HepG2 (cell line): ENCODE measurements at regions not wholly inside any gene's neighbourhood (a gene's known extent, or its start where the extent isn't known, plus 50 kb on each side); places are given as distances from the start of the nearest gene placed in this dataset.
"Not testable (repeated sequence)": the region's sequence is repeated elsewhere in the genome, so short reads cannot be mapped to it uniquely, and the experiment has no call there.

ENCODE experiments used
- ATAC-seq: fragments of 200-7000 bp; cut with Tn5 transposase; 3 replicates; pipeline ENCODE4 v1.9.1; 2020; ENCODE audit warnings: mild to moderate bottlenecking, moderate library complexity
- BruUV-seq: library from RNA; stranded (reverse); fragments of 400-500 nt; replicated peaks from 2 replicates; lab custom pipeline; 2021; lab: Mats Ljungman, UMichigan
- CTCF ChIA-PET: fragments of 300-600 bp; formaldehyde crosslinking; extraction: SDS; loops from one replicate; lab custom pipeline; 2021; ENCODE audit warnings: low total read pairs, inconsistent platforms, low intra/inter-chr PET ratio; lab: Yijun Ruan, JAX
- POLR2A ChIA-PET: fragments of 350-600 bp; sonication (Branson Sonifier 250); formaldehyde crosslinking; loops from one replicate; lab custom pipeline; 2020; ENCODE audit warnings: antibody characterized with exemption, inconsistent platforms; lab: Yijun Ruan, JAX
- DNase-seq: peaks from one replicate; pipeline ENCODE4 v3.0.0-alpha.2; 2015; ENCODE audit warnings: low spot score
- FAIRE-seq: peaks from 3 replicates; lab custom pipeline; 2011; peaks lifted over from hg19 to GRCh38; lab: Jason Lieb, UNC
- H2AFZ ChIP-seq: one replicate; pipeline ENCODE4 v1.6.1; 2011; ENCODE audit warnings: low read length, inconsistent platforms
- H3K27ac ChIP-seq: fragments of 300-600 bp; 3 replicates; pipeline ENCODE4 v1.8.0; 2011; ENCODE audit warnings: mixed run types, mild to moderate bottlenecking, mixed read lengths, low read length, inconsistent platforms; ENCODE audit not compliant: insufficient read depth; ENCODE audit errors: extremely low read length
- H3K27me3 ChIP-seq, 2 experiments: fragments of 200-600 bp in 1 of 2; 2 replicates in 1 of 2; 3 replicates in 1 of 2; pipeline versions ENCODE4 v1.6.0 to v1.8.0; 2011; ENCODE audit warnings: low read length in 2 of 2, mild to moderate bottlenecking in 2 of 2, moderate library complexity in 2 of 2, inconsistent platforms in 1 of 2; ENCODE audit not compliant: insufficient read depth in 2 of 2, control insufficient read depth in 1 of 2
- H3K36me3 ChIP-seq, 2 experiments: fragments of 200-600 bp in 1 of 2; replicated peaks in 1 of 2; 2 replicates in 1 of 2; 3 replicates in 1 of 2; pipeline versions ENCODE4 v1.5.1 to v1.8.0; 2011; ENCODE audit warnings: low read length in 2 of 2, inconsistent platforms in 1 of 2; ENCODE audit not compliant: insufficient read depth in 2 of 2, control insufficient read depth in 1 of 2
- H3K4me1 ChIP-seq: 2 replicates; pipeline ENCODE4 v1.5.1; 2012; ENCODE audit warnings: low read length, inconsistent platforms; ENCODE audit not compliant: insufficient read depth
- H3K4me2 ChIP-seq: 2 replicates; pipeline ENCODE4 v1.6.0; 2011; ENCODE audit warnings: low read depth, low read length, inconsistent platforms
- H3K4me3 ChIP-seq, 3 experiments: fragments of 200-600 bp in 1 of 3; sonication (generic), shearing (Covaris generic) in 1 of 3; replicated peaks in 1 of 3; 2 replicates each; pipeline ENCODE4 v1.5.1; 2011 to 2016; ENCODE audit warnings: low read length in 3 of 3, inconsistent platforms in 2 of 3, low read depth in 2 of 3, mild to moderate bottlenecking in 2 of 3, control low read depth in 1 of 3, mixed read lengths in 1 of 3; ENCODE audit not compliant: insufficient read depth in 1 of 3
- H3K79me2 ChIP-seq: one replicate; pipeline ENCODE4 v1.6.1; 2011; ENCODE audit warnings: low read length, inconsistent platforms; ENCODE audit not compliant: insufficient read depth
- H3K9ac ChIP-seq: 2 replicates; pipeline ENCODE4 v1.6.0; 2011; ENCODE audit warnings: mild to moderate bottlenecking, low read depth, low read length, inconsistent platforms; ENCODE audit not compliant: insufficient read depth
- H3K9me3 ChIP-seq: 2 replicates; pipeline ENCODE4 v1.5.1; 2012; ENCODE audit warnings: mild to moderate bottlenecking, low read length
- H4K20me1 ChIP-seq: 2 replicates; pipeline ENCODE4 v1.6.0; 2011; ENCODE audit warnings: inconsistent platforms, mild to moderate bottlenecking, low read length, moderate library complexity; ENCODE audit not compliant: insufficient read depth
- CCAR2 ChIP-seq: fragments of 200-400 bp; formaldehyde crosslinking; optimal IDR thresholded peaks from 2 replicates; pipeline ENCODE3; 2018; ENCODE audit warnings: low read depth, mild to moderate bottlenecking, low read length, moderate library complexity
- GTF3A ChIP-seq: sonication (generic); formaldehyde crosslinking; conservative IDR thresholded peaks from 2 replicates; pipeline ENCODE4 v1.4.0; 2020; ENCODE audit warnings: mild to moderate bottlenecking, missing genetic modification reagents
- HMG20B ChIP-seq: conservative IDR thresholded peaks from 2 replicates; pipeline ENCODE4 v1.6.1; 2016; ENCODE audit warnings: missing genetic modification reagents, missing compliant biosample characterization
- HNF1B ChIP-seq: sonication (generic); formaldehyde crosslinking; IDR thresholded peaks from 2 replicates; pipeline ENCODE4 v1.5.1; 2020; ENCODE audit warnings: mild to moderate bottlenecking, moderate library complexity, missing genetic modification reagents
- HOMEZ ChIP-seq: IDR thresholded peaks from 2 replicates; pipeline ENCODE4 v1.6.1; 2016; ENCODE audit warnings: low read depth
- NKX3-1 ChIP-seq: sonication (generic); formaldehyde crosslinking; IDR thresholded peaks from 2 replicates; pipeline ENCODE4 v1.5.0; 2020; ENCODE audit warnings: missing genetic modification reagents
- NR1H2 ChIP-seq: sonication (generic); formaldehyde crosslinking; IDR thresholded peaks from 2 replicates; pipeline ENCODE4 v1.8.1; 2022; ENCODE audit warnings: low read depth, missing genetic modification reagents, borderline replicate concordance
- RELA ChIP-seq: sonication (generic); formaldehyde crosslinking; IDR thresholded peaks from 2 replicates; pipeline ENCODE4 v1.4.0; 2020; ENCODE audit warnings: missing genetic modification reagents
- RFXANK ChIP-seq: IDR thresholded peaks from 2 replicates; pipeline ENCODE4 v1.6.1; 2016
- ZNF574 ChIP-seq: sonication (generic); formaldehyde crosslinking; IDR thresholded peaks from 2 replicates; pipeline ENCODE4 v1.4.0; 2020; ENCODE audit warnings: missing genetic modification reagents
- WGBS: methylation state at CpG from one replicate; pipeline ENCODE4 v1.1.6; 2017; ENCODE audit warnings: low lambda C conversion rate; 5-methylcytosine and 5-hydroxymethylcytosine counted together
- in situ Hi-C: cut with HindIII; loops from 2 replicates; pipeline ENCODE4 v1.10.0; 2017; ENCODE audit warnings: low pct_unique_long_range_greater_than_20kb; ENCODE audit not compliant: extremely low pct_ligation_motif_present
- intact Hi-C: fragments of 100-400 bp; cut with micrococcal nuclease; formaldehyde crosslinking; loops from one replicate; pipeline ENCODE4 v1.10.0; 2022; ENCODE audit not compliant: unreplicated experiment

- Histone ChIP-seq H3K9ac (no peak overlapping the region), H3K9me3 (no peaks in the 10 kb centered on the region), H3K79me2 (no peaks in the 10 kb centered on the region), H3K4me1 (no peaks in the 10 kb centered on the region), H3K27ac (no peak overlapping the region), H3K4me3 (no peak overlapping the region), H3K4me2 (no peak overlapping the region), H4K20me1 (no peaks in the 10 kb centered on the region), H3K27me3 (no peaks in the 10 kb centered on the region), H2AFZ (no peak overlapping the region), H3K36me3 (no peaks in the 10 kb centered on the region)
- no peak for ATAC-seq
- intact Hi-C loops (no loop called here), in situ Hi-C loops (no loop called here)
- WGBS: 4% methylated on average over 1 of the region's 1 CpG
- POLR2A ChIA-PET: no interaction called here
- FAIRE-seq: no peak
- TF ChIP-seq CCAR2 (no peak), ZNF574 (CRISPR knock-in tag) (no peak), RELA (CRISPR knock-in tag) (no peak), HOMEZ (no peak), HMG20B (CRISPR knock-in tag) (no peak), RFXANK (CRISPR knock-in tag) (no peak), NKX3-1 (no peak), HNF1B (no peak), NR1H2 (CRISPR knock-in tag) (no peak), GTF3A (CRISPR knock-in tag) (no peak)
- no TSS peak for BruUV-seq
- CTCF ChIA-PET: no interaction called here
- no peak for DNase-seq
These were observed 99.0 kb upstream of the RBMS3 start for GRCh38 chr3:29181872-29182271.

- CTCF ChIA-PET, BruUV-seq, H4K20me1 ChIP-seq, H2AFZ ChIP-seq, H3K4me2 ChIP-seq, H3K4me3 ChIP-seq, in situ Hi-C loops, intact Hi-C loops, H3K79me2 ChIP-seq, FAIRE-seq, ATAC-seq, H3K27ac ChIP-seq, H3K4me1 ChIP-seq, H3K36me3 ChIP-seq, H3K9ac ChIP-seq, H3K9me3 ChIP-seq, H3K27me3 ChIP-seq, POLR2A ChIA-PET, DNase-seq: not testable (repeated sequence)
- WGBS: 1% methylated on average over 2 of the region's 3 CpGs
These were observed 98.0 kb upstream of the RBMS3 start for GRCh38 chr3:29182828-29183227.
